ENCODE measurements at regions not wholly inside any gene's neighbourhood (a gene's known extent, or its start where the extent isn't known, plus 50 kb on each side); places are given as distances from the start of the nearest gene placed in this dataset.

DNA sequence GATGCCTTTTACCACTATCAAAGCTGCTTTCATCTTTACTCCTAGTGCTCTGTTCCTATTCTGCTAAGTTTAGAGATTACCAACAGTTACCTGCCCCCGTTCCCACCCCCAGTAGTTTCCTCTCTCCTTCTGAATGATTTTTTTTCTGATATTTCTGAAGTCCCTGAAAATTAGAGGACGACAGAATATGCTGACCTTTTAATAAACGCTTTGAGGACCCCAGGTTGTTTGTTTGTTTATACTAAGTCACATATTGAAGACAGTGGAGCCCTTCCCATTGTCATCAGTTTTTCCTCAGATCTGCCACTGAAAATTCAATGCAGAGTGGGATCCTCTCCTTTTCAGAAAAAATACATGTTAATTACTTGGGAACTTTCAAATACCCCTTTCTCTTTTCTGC lies 1039.3 kb upstream of the AGA start:
- Histone ChIP-seq H3K27ac (ENCODE audit: extremely low read length, insufficient read depth, low read length) (no peak overlapping the region), H2AFZ (ENCODE audit: low read length) (no peak overlapping the region), H3K79me2 (ENCODE audit: insufficient read depth, low read length) (peaks cover 2% of the 10 kb centered on the region), H4K20me1 (ENCODE audit: insufficient read depth, low read length) (no peaks in the 10 kb centered on the region), H3K36me3 (replicated peaks in 1 of 2; ENCODE audit: control insufficient read depth in 1 of 2, insufficient read depth in 2 of 2, low read length in 2 of 2) (no peaks in the 10 kb centered on the region), H3K4me2 (ENCODE audit: low read depth, low read length) (no peak overlapping the region), H3K4me3 (replicated peaks in 1 of 3; ENCODE audit: insufficient read depth in 1 of 3, low read depth in 2 of 3, low read length in 3 of 3) (no peak overlapping the region), H3K9me3 (ENCODE audit: low read length) (no peaks in the 10 kb centered on the region), H3K9ac (ENCODE audit: insufficient read depth, low read depth, low read length) (no peak overlapping the region), H3K27me3 (ENCODE audit: control insufficient read depth in 1 of 2, insufficient read depth in 2 of 2, low read length in 2 of 2) (no peaks in the 10 kb centered on the region), H3K4me1 (ENCODE audit: insufficient read depth, low read length) (no peaks in the 10 kb centered on the region)
- no peak for ATAC-seq
- CTCF ChIA-PET (ENCODE audit: low intra/inter-chr PET ratio, low total read pairs), result no interaction called here
- POLR2A ChIA-PET, result no interaction called here
- 0% methylated on average over 3 of the region's 3 CpGs for WGBS (ENCODE audit: low lambda C conversion rate)
- no peak for FAIRE-seq
- intact Hi-C loops (cut with micrococcal nuclease; ENCODE audit: unreplicated experiment) (no loop called here), in situ Hi-C loops (cut with HindIII; ENCODE audit: extremely low pct_ligation_motif_present, low pct_unique_long_range_greater_than_20kb) (no loop called here)
- TF ChIP-seq ZBTB21 (CRISPR knock-in tag; IDR thresholded peaks at IDR 0.05) (no peak), MAFF (IDR thresholded peaks at IDR 0.05; ENCODE audit: low read depth, low read length) (peak; percentile 61), MAFK (conservative IDR thresholded peaks at IDR 0.05 in 1 of 2, IDR thresholded peaks at IDR 0.05 in 1 of 2; ENCODE audit: low read length in 2 of 2) (peak; percentile 41 to 67; a peak in 3 of 4 replicates)
- BruUV-seq (replicated peaks), result no TSS peak
- no peak for DNase-seq (ENCODE audit: low spot score)

GRCh38 chr4:178523038-178523437 lies 1080.8 kb upstream of the AGA start:
- Histone ChIP-seq H3K4me2 (ENCODE audit: low read depth, low read length) (no peak overlapping the region), H3K9me3 (ENCODE audit: low read length) (no peaks in the 10 kb centered on the region), H3K4me3 (replicated peaks in 1 of 3; ENCODE audit: insufficient read depth in 1 of 3, low read depth in 2 of 3, low read length in 3 of 3) (no peak overlapping the region), H2AFZ (ENCODE audit: low read length) (no peak overlapping the region), H3K27ac (ENCODE audit: extremely low read length, insufficient read depth, low read length) (no peak overlapping the region), H3K4me1 (ENCODE audit: insufficient read depth, low read length) (no peaks in the 10 kb centered on the region), H4K20me1 (ENCODE audit: insufficient read depth, low read length) (no peaks in the 10 kb centered on the region), H3K9ac (ENCODE audit: insufficient read depth, low read depth, low read length) (no peak overlapping the region), H3K27me3 (ENCODE audit: control insufficient read depth in 1 of 2, insufficient read depth in 2 of 2, low read length in 2 of 2) (no peaks in the 10 kb centered on the region), H3K79me2 (ENCODE audit: insufficient read depth, low read length) (no peaks in the 10 kb centered on the region), H3K36me3 (replicated peaks in 1 of 2; ENCODE audit: control insufficient read depth in 1 of 2, insufficient read depth in 2 of 2, low read length in 2 of 2) (no peaks in the 10 kb centered on the region)
- no peak for DNase-seq (ENCODE audit: low spot score)
- POLR2A ChIA-PET, result no interaction called here
- CTCF ChIA-PET (ENCODE audit: low intra/inter-chr PET ratio, low total read pairs), result no interaction called here
- FAIRE-seq, result no peak
- no TSS peak for BruUV-seq (replicated peaks)
- no peak for TF ChIP-seq EEA1 (CRISPR knock-in tag; IDR thresholded peaks at IDR 0.05; ENCODE audit: borderline replicate concordance)
- ATAC-seq, result no peak
- intact Hi-C loops (cut with micrococcal nuclease; ENCODE audit: unreplicated experiment) (no loop called here), in situ Hi-C loops (cut with HindIII; ENCODE audit: extremely low pct_ligation_motif_present, low pct_unique_long_range_greater_than_20kb) (no loop called here)
- 17% methylated on average over 3 of the region's 3 CpGs for WGBS (ENCODE audit: low lambda C conversion rate)

Measured in HepG2 (cell line).